IMR-90 (cell line): ENCODE measurements at regions not wholly inside any gene's neighbourhood (a gene's known extent, or its start where the extent isn't known, plus 50 kb on each side); places are given as distances from the start of the nearest gene placed in this dataset.

Source experiments
- ATAC-seq: fragments of 200-7000 bp; cut with Tn5 transposase; 2 replicates; pipeline ENCODE4 v1.9.1; 2020; ENCODE audit warnings: low read depth, mild to moderate bottlenecking, moderate library complexity
- BruUV-seq: library from RNA; stranded (reverse); fragments of 400-500 nt; replicated peaks from 2 replicates; lab custom pipeline; 2021; lab: Mats Ljungman, UMichigan
- CTCF ChIA-PET: fragments of 300-600 bp; formaldehyde crosslinking; extraction: SDS; loops from one replicate; lab custom pipeline; 2021; ENCODE audit warnings: antibody characterized with exemption; lab: Yijun Ruan, JAX
- POLR2A ChIA-PET: fragments of 300-600 bp; sonication (Branson Sonifier 250); formaldehyde crosslinking; loops from one replicate; lab custom pipeline; 2022; ENCODE audit warnings: antibody characterized with exemption; ENCODE audit not compliant: unreplicated experiment; lab: Charles Lee
- DNase-seq: peaks from one replicate; pipeline ENCODE4 v3.0.0; 2013
- H2AFZ ChIP-seq: replicated peaks from 2 replicates; pipeline ENCODE3; 2013; ENCODE audit warnings: low read length, mild to moderate bottlenecking; ENCODE audit not compliant: poor library complexity
- H2AK5ac ChIP-seq: 2 replicates; pipeline ENCODE4 v1.6.1; 2013; ENCODE audit warnings: low read depth, low read length, inconsistent platforms
- H2AK9ac ChIP-seq: replicated peaks from 2 replicates; pipeline ENCODE3; 2013; ENCODE audit warnings: mild to moderate bottlenecking, low read depth, low read length, moderate library complexity; ENCODE audit not compliant: poor library complexity
- H2BK120ac ChIP-seq: 2 replicates; pipeline ENCODE4 v1.6.1; 2013; ENCODE audit warnings: low read depth, low read length, inconsistent platforms
- H2BK15ac ChIP-seq: 3 replicates; pipeline ENCODE4 v1.6.1; 2013; ENCODE audit warnings: low read depth, low read length, inconsistent platforms
- H2BK20ac ChIP-seq: 2 replicates; pipeline ENCODE4 v1.6.1; 2013; ENCODE audit warnings: low read depth, mild to moderate bottlenecking, inconsistent platforms, low read length, moderate library complexity
- H2BK5ac ChIP-seq: 2 replicates; pipeline ENCODE4 v1.6.1; 2013; ENCODE audit warnings: mild to moderate bottlenecking, low read depth, low read length, inconsistent platforms; ENCODE audit not compliant: poor library complexity, severe bottlenecking
- H3K14ac ChIP-seq: replicated peaks from 2 replicates; pipeline ENCODE4 v1.6.1; 2013; ENCODE audit warnings: low read depth, low read length, inconsistent platforms
- H3K18ac ChIP-seq: 2 replicates; pipeline ENCODE4 v1.6.1; 2013; ENCODE audit warnings: low read depth, low read length, control low read depth
- H3K23ac ChIP-seq: 2 replicates; pipeline ENCODE4 v1.6.1; 2013; ENCODE audit warnings: low read depth, low read length, inconsistent platforms
- H3K27ac ChIP-seq: 2 replicates; pipeline ENCODE4 v1.5.1; 2013; ENCODE audit warnings: mild to moderate bottlenecking, control low read depth, low read length; ENCODE audit not compliant: insufficient read depth
- H3K27me3 ChIP-seq: 2 replicates; pipeline ENCODE4 v1.6.1; 2013; ENCODE audit warnings: low read length; ENCODE audit not compliant: control insufficient read depth, insufficient read depth
- H3K36me3 ChIP-seq: 2 replicates; pipeline ENCODE4 v1.6.1; 2013; ENCODE audit warnings: low read length, mixed read lengths; ENCODE audit not compliant: control insufficient read depth, insufficient read depth
- H3K4ac ChIP-seq: 2 replicates; pipeline ENCODE4 v1.6.1; 2013; ENCODE audit warnings: low read depth, low read length, inconsistent platforms
- H3K4me1 ChIP-seq: 2 replicates; pipeline ENCODE4 v1.6.1; 2013; ENCODE audit warnings: low read length, mixed read lengths; ENCODE audit not compliant: control insufficient read depth, insufficient read depth
- H3K4me2 ChIP-seq: 2 replicates; pipeline ENCODE4 v1.6.1; 2013; ENCODE audit warnings: low read depth, mild to moderate bottlenecking, control low read depth, low read length, moderate library complexity
- H3K4me3 ChIP-seq: 2 replicates; pipeline ENCODE4 v1.5.1; 2013; ENCODE audit warnings: low read depth, mild to moderate bottlenecking, control low read depth, low read length, moderate library complexity; ENCODE audit not compliant: insufficient read depth
- H3K56ac ChIP-seq: 2 replicates; pipeline ENCODE4 v1.6.1; 2013; ENCODE audit warnings: low read length, inconsistent platforms; ENCODE audit not compliant: insufficient read depth; ENCODE audit errors: extremely low read depth
- H3K79me1 ChIP-seq, 2 experiments: 2 replicates each; pipeline ENCODE4 v1.6.1; 2013; ENCODE audit warnings: low read length in 2 of 2, inconsistent platforms in 1 of 2, low read depth in 1 of 2
- H3K9ac ChIP-seq: 2 replicates; pipeline ENCODE4 v1.6.1; 2013; ENCODE audit warnings: low read depth, low read length, control low read depth
- H3K9me1 ChIP-seq: 2 replicates; pipeline ENCODE4 v1.6.1; 2013; ENCODE audit warnings: low read length, inconsistent platforms; ENCODE audit not compliant: insufficient read depth
- H3K9me3 ChIP-seq: 2 replicates; pipeline ENCODE4 v1.6.1; 2013; ENCODE audit warnings: low read length; ENCODE audit not compliant: control insufficient read depth, insufficient read depth
- H4K20me1 ChIP-seq: 2 replicates; pipeline ENCODE4 v1.6.1; 2013; ENCODE audit warnings: low read length, inconsistent platforms; ENCODE audit not compliant: insufficient read depth
- H4K5ac ChIP-seq: 2 replicates; pipeline ENCODE4 v1.6.1; 2013; ENCODE audit warnings: mild to moderate bottlenecking, low read depth, low read length, control low read depth
- H4K8ac ChIP-seq, 2 experiments: 2 replicates each; pipeline ENCODE4 v1.6.1; 2013; ENCODE audit warnings: low read depth in 2 of 2, low read length in 2 of 2, control low read depth in 1 of 2, inconsistent platforms in 1 of 2
- H4K91ac ChIP-seq: 2 replicates; pipeline ENCODE4 v1.6.1; 2013; ENCODE audit warnings: low read depth, low read length, inconsistent platforms; ENCODE audit not compliant: insufficient read depth
- BHLHE40 ChIP-seq: fragments of 150-350 bp; IDR thresholded peaks from 2 replicates; pipeline ENCODE4 v1.6.1; 2016; ENCODE audit warnings: mild to moderate bottlenecking, low read depth, low read length
- CEBPB ChIP-seq: IDR thresholded peaks from 2 replicates; pipeline ENCODE4 v1.6.1; 2012; ENCODE audit warnings: low read depth, low read length, improper control_type of control experiment
- CHD1 ChIP-seq: IDR thresholded peaks from 2 replicates; pipeline ENCODE4 v1.6.1; 2012; ENCODE audit warnings: low read depth, low read length, improper control_type of control experiment
- FOS ChIP-seq: fragments of 150-350 bp; IDR thresholded peaks from 2 replicates; pipeline ENCODE4 v1.6.1; 2016; ENCODE audit warnings: low read depth, low read length
- MAFK ChIP-seq: IDR thresholded peaks from 2 replicates; pipeline ENCODE4 v1.6.1; 2012; ENCODE audit warnings: low read depth, low read length, improper control_type of control experiment
- MAZ ChIP-seq: IDR thresholded peaks from 2 replicates; pipeline ENCODE4 v1.6.1; 2012; ENCODE audit warnings: low read depth, mild to moderate bottlenecking, low read length, improper control_type of control experiment, moderate library complexity, borderline replicate concordance
- MXI1 ChIP-seq: IDR thresholded peaks from 2 replicates; pipeline ENCODE4 v1.6.1; 2012; ENCODE audit warnings: low read depth, mild to moderate bottlenecking, low read length, moderate library complexity, borderline replicate concordance
- NFE2L2 ChIP-seq: fragments of 150-350 bp; IDR thresholded peaks from 2 replicates; pipeline ENCODE4 v1.6.1; 2016; ENCODE audit warnings: low read depth, mild to moderate bottlenecking, low read length
- POLR2A ChIP-seq: IDR thresholded peaks from 2 replicates; pipeline ENCODE4 v1.6.1; 2012; ENCODE audit warnings: mild to moderate bottlenecking, low read depth, low read length
- RAD21 ChIP-seq: IDR thresholded peaks from 2 replicates; pipeline ENCODE4 v1.6.1; 2012; ENCODE audit warnings: low read length, improper control_type of control experiment
- RCOR1 ChIP-seq: IDR thresholded peaks from 2 replicates; pipeline ENCODE4 v1.6.1; 2012; ENCODE audit warnings: mild to moderate bottlenecking, low read length, improper control_type of control experiment; ENCODE audit not compliant: insufficient replicate concordance
- RFX5 ChIP-seq: IDR thresholded peaks from 2 replicates; pipeline ENCODE4 v1.8.0; 2012; ENCODE audit warnings: low read depth, mild to moderate bottlenecking, low read length, moderate library complexity
- SMC3 ChIP-seq: fragments of 150-350 bp; IDR thresholded peaks from 2 replicates; pipeline ENCODE4 v1.6.1; 2016; ENCODE audit warnings: low read depth, mild to moderate bottlenecking, antibody characterized with exemption, low read length, moderate library complexity
- WGBS, 2 experiments: methylation state at CpG; one replicate each; pipeline versions ENCODE4 v1.1.5 to v1.1.7; 2013; ENCODE audit warnings: missing lambda C conversion rate in 2 of 2; ENCODE audit not compliant: insufficient read length in 1 of 2; ENCODE audit errors: extremely low coverage in 2 of 2; 5-methylcytosine and 5-hydroxymethylcytosine counted together
- dilution Hi-C: fragments of 300-500 bp; cut with HindIII; formaldehyde crosslinking; loops from one replicate; pipeline ENCODE4 v1.14.3; 2018; ENCODE audit warnings: low sequenced_read_pairs; ENCODE audit not compliant: unreplicated experiment
- in situ Hi-C: fragments of 300-500 bp; cut with MboI; formaldehyde crosslinking; loops from 3 replicates; pipeline ENCODE4 v1.14.3; 2019; ENCODE audit warnings: low sequenced_read_pairs, inconsistent platforms, mixed read lengths
- intact Hi-C: fragments of 100-400 bp; cut with micrococcal nuclease; formaldehyde crosslinking; loops from 2 replicates; pipeline ENCODE4 v1.10.0; 2022
- TF ChIP-seq, protein P1 (sequence below): fragments of 150-350 bp; IDR thresholded peaks from 2 replicates; pipeline ENCODE4 v1.6.1; 2016; ENCODE audit warnings: low read depth, mild to moderate bottlenecking, low read length, moderate library complexity, borderline replicate concordance
- TF ChIP-seq, protein P2 (sequence below): conservative IDR thresholded peaks from 2 replicates; pipeline ENCODE4 v1.5.1; 2012; ENCODE audit warnings: mild to moderate bottlenecking, low read depth, low read length, improper control_type of control experiment
- TF ChIP-seq, protein P3 (sequence below): fragments of 150-350 bp; IDR thresholded peaks from 2 replicates; pipeline ENCODE4 v1.6.1; 2017; ENCODE audit warnings: mild to moderate bottlenecking, antibody characterized with exemption, low read length, low read depth

DNA sequence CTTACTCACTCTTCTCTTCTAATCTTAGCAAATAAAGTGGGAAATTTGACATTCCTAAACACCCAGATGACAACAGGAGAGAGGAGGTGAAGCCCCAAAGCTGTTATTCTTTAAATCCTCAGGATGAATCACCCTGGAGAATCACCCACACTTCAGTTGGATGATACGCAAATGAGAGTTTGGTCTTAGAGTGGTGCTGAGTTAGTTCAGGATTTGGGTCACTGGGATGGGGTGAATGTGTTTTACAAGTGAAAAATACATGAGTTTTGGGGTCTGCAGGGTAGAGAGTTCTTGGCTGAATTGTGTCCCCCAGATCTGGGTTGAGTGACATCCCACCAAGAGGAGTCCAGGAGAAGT is 117.2 kb downstream of the GGTLC2 start:
- H3K79me1 ChIP-seq: no peaks in the 10 kb centered on the region
- no peaks in the 10 kb centered on the region for H3K36me3 ChIP-seq
- CTCF ChIA-PET: no interaction called here
- no peak overlapping the region for H3K14ac ChIP-seq
- no peak overlapping the region for H2BK5ac ChIP-seq
- no peak overlapping the region for H3K9ac ChIP-seq
- H2AFZ ChIP-seq: no peak overlapping the region
- TF ChIP-seq RCOR1 (no peak), CHD1 (no peak), NFE2L2 (no peak), MAFK (no peak), CEBPB (no peak), BHLHE40 (no peak), MAZ (no peak), FOS (no peak), RFX5 (no peak), SMC3 (no peak), POLR2A (no peak), MXI1 (no peak), RAD21 (no peak)
- TF ChIP-seq, protein P1, sequence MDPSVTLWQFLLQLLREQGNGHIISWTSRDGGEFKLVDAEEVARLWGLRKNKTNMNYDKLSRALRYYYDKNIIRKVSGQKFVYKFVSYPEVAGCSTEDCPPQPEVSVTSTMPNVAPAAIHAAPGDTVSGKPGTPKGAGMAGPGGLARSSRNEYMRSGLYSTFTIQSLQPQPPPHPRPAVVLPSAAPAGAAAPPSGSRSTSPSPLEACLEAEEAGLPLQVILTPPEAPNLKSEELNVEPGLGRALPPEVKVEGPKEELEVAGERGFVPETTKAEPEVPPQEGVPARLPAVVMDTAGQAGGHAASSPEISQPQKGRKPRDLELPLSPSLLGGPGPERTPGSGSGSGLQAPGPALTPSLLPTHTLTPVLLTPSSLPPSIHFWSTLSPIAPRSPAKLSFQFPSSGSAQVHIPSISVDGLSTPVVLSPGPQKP: no peak
- TF ChIP-seq, protein P2, sequence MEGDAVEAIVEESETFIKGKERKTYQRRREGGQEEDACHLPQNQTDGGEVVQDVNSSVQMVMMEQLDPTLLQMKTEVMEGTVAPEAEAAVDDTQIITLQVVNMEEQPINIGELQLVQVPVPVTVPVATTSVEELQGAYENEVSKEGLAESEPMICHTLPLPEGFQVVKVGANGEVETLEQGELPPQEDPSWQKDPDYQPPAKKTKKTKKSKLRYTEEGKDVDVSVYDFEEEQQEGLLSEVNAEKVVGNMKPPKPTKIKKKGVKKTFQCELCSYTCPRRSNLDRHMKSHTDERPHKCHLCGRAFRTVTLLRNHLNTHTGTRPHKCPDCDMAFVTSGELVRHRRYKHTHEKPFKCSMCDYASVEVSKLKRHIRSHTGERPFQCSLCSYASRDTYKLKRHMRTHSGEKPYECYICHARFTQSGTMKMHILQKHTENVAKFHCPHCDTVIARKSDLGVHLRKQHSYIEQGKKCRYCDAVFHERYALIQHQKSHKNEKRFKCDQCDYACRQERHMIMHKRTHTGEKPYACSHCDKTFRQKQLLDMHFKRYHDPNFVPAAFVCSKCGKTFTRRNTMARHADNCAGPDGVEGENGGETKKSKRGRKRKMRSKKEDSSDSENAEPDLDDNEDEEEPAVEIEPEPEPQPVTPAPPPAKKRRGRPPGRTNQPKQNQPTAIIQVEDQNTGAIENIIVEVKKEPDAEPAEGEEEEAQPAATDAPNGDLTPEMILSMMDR: no peak
- TF ChIP-seq, protein P3, sequence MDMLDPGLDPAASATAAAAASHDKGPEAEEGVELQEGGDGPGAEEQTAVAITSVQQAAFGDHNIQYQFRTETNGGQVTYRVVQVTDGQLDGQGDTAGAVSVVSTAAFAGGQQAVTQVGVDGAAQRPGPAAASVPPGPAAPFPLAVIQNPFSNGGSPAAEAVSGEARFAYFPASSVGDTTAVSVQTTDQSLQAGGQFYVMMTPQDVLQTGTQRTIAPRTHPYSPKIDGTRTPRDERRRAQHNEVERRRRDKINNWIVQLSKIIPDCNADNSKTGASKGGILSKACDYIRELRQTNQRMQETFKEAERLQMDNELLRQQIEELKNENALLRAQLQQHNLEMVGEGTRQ: no peak
- no peak overlapping the region for H2BK20ac ChIP-seq
- no peak overlapping the region for H3K56ac ChIP-seq
- no peak for DNase-seq
- no peaks in the 10 kb centered on the region for H3K4me1 ChIP-seq
- H4K20me1 ChIP-seq: no peaks in the 10 kb centered on the region
- H3K4me2 ChIP-seq: no peak overlapping the region
- no peak overlapping the region for H2AK9ac ChIP-seq
- POLR2A ChIA-PET: no interaction called here
- no peak overlapping the region for H2AK5ac ChIP-seq
- H3K9me1 ChIP-seq: no peaks in the 10 kb centered on the region
- no peak overlapping the region for H4K8ac ChIP-seq
- no peak overlapping the region for H3K27ac ChIP-seq
- H3K4me3 ChIP-seq: no peak overlapping the region
- no peak for ATAC-seq
- dilution Hi-C loops: no loop called here
- BruUV-seq: no TSS peak
- H3K4ac ChIP-seq: no peak overlapping the region
- H3K9me3 ChIP-seq: no peaks in the 10 kb centered on the region
- no peak overlapping the region for H3K23ac ChIP-seq
- in situ Hi-C loops: no loop called here
- no CpG with 5 or more reads among the region's 1 CpG for WGBS, 2 experiments
- no peak overlapping the region for H2BK120ac ChIP-seq
- H2BK15ac ChIP-seq: no peak overlapping the region
- H3K27me3 ChIP-seq: peaks cover 5% of the 10 kb centered on the region
- no peak overlapping the region for H4K5ac ChIP-seq
- no peak overlapping the region for H3K18ac ChIP-seq
- intact Hi-C loops: no loop called here
- no peak overlapping the region for H4K91ac ChIP-seq
